GM19239 (cell line): ENCODE measurements at regions not wholly inside any gene's neighbourhood (a gene's known extent, or its start where the extent isn't known, plus 50 kb on each side); places are given as distances from the start of the nearest gene placed in this dataset.
A peak's percentile ranks its signal among the peaks of the same experiment; 100 is the strongest.

Experiments
- DNase-seq: peaks from one replicate; pipeline ENCODE4 v3.0.0; 2011; ENCODE audit warnings: low spot score; ENCODE audit not compliant: insufficient read length
- FAIRE-seq: peaks from 2 replicates; lab custom pipeline; 2011; peaks lifted over from hg19 to GRCh38; lab: Jason Lieb, UNC

DNA sequence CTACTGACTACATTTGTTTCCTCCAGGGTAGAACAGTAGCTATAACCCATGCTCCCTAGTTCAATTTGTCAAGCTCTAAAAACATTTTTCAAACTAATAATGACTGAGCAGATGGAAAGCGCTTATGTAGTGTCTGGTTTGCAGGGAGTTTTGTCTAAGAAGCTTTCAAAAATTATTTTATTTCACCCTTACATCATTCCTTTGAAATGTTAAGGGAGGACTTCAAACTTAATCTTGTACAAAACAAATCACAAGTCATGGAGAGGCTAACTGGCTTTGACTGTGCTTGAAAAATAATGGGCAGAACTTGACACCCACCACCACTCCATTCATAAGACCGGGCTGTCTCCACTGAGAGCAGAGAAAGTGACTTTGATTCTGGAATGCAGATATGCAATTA is 153.4 kb upstream of the QRFPR start:
- DNase-seq (no peak), FAIRE-seq (no peak)

DNA sequence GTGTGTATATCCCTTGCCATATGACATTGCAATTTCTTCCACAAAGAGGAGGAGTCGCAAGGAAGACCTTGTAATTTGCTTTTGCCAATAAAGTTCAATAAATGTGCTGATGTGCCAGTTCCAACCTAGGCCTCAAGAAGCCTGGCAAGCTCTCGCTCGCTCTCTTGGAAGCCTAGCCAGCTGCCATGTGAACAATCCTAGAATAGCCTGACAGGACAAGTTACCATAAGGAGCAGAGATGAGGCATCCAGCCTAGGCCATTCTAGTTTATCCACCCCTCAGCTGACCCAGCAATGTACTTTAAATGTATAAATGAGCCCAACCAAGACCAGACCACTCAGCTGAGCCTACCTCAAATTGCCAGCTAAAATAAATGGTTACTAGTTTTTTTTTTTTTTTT is 145.7 kb upstream of the QRFPR start:
- DNase-seq: no peak

DNA sequence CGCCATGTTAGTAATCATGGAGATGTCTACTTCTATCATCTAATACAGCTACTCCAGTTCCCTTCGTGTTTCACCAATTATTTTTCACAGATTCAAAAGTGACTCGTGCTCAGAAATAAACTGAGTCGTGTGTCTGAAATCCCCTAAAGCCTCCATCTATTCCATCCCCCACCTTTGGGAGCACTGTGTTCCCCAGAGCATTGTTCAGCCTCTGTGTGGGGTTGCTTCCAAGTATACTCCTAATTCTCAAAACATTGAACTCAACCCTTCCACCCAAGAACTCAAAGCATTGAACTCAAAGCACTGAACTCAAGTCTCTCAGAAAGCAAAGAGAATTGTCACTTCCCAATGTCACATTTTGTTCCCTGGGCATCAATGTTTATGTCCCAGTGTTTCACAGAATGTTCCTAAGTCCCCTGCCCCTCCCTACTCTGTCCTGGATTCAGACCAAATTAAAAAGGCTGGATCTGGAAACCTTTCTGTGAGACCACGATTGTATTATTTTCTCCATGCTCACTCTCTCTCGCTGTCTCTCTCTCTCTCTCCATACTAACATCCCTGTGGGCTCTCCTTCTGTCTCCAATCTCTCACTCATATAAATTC is 138.5 kb upstream of the QRFPR start:
- DNase-seq (no peak), FAIRE-seq (no peak)

More for the DNA sequence above, 145.7 kb upstream of the QRFPR start:
- no peak for FAIRE-seq

DNA sequence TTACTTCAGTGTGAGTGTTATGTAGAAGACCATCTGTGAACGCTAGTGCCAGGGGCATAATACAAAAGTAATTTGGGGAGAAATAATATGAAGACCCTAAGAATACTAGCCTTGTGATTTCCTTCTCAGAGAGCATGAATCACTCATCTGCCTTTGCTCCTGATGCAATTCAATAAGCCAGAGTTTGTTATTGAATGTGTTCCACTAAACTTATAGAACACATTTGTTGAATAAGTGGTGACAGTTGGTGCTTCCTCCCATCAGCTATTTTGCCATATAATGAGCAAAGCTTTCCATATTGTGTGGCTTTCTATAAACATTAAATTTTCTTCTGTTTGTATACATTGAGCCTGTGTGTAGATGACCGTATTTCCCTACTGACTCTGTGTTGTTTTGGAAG is 136.4 kb upstream of the QRFPR start:
- DNase-seq: no peak

DNA sequence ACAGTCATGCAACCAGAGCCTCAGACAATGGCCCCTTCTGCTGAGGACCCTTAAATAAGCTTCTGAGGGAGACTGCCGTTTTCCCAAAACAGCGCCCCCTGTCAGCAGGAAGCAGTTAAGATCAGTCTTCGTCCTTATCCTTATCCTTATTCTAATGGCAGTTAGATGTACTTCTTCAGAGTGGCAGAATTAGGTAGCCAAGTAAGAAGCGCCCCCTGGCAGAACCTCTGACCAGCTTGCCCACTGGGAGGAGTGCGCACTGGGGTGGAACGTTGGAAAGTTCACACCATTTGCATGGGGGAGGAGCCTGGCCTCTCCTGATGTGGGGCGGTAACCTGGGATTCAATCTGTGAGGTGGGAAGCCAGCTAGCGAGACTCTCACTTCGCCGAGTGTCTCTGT is 133.6 kb upstream of the QRFPR start:
- no peak for FAIRE-seq

More for the DNA sequence above, 136.4 kb upstream of the QRFPR start:
- FAIRE-seq: no peak

DNA sequence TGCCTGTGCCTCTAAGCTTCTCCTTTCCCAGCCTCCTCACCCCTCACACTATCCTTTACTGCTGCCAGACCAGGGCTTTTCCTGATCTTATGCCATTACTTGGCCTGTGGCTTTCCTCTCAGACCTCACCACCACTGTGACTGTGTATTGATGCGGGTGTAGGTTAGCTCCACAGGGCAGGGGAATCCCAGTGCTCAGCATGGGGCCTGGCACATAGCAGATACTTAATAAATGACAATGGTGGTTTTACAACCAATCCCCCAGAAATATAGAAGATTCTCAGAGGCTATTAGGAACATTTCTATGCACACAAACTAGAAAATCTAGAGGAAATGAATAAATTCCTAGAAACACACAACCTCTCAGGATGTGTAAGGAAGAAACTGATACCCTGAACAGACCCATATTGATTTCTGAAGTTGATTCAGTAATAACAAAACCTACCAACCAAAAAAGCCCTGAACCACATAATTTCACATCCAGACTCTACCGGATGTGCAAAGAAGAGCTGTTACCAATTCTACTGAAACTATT is 129.6 kb upstream of the QRFPR start:
- DNase-seq (no peak), FAIRE-seq (no peak)

More for the DNA sequence above, 133.6 kb upstream of the QRFPR start:
- DNase-seq: no peak

DNA sequence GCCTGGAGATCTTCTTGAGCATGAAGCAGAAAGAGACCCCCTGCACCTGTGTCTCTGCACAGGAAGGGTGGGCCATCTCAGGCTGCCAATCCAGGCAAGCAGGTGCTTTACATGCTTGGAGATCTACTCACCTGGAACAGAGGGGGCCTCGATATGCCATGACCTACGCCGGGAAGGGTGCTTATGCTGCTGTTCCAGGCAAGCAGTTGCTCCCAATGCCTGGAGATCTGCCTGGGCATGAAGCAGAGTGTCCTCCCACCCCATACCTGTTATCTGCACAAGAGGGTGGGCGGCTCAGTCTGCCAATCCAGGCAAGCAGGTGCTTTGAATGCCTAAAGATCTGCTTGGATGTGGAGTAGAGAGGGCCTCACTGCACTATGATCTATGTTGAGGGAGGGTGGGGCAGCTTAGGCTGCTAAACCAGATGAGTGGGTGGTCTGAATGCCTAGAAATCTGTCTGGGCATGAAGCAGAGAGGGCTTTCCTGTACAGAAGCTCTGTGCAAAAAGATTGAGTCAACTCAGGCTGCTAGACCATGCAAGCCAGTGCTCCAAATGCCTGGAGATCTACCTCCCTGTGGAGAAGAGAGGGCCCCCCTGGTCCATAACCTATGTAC is 104.5 kb upstream of the QRFPR start:
- no peak for FAIRE-seq
- no peak for DNase-seq

DNA sequence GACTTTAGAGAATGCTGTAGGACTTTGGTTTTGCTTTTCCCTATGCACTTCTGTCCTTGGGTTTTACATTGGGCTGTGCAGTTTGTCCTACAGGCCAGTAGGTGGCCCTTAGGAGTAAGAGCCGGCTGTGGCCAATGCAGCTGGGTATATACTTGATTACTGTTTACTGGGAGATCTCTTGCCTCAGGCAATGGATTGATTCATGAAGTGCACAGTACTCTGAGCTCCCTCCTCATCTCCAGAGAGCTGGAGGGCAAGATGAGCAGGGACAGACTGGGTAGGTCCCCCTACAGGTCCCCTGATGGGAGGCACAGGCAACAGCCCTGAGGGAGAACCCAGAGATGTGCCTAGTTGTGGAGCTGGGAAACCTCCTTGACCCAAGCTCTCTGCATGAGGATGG is 103.8 kb upstream of the QRFPR start:
- FAIRE-seq: no peak

DNA sequence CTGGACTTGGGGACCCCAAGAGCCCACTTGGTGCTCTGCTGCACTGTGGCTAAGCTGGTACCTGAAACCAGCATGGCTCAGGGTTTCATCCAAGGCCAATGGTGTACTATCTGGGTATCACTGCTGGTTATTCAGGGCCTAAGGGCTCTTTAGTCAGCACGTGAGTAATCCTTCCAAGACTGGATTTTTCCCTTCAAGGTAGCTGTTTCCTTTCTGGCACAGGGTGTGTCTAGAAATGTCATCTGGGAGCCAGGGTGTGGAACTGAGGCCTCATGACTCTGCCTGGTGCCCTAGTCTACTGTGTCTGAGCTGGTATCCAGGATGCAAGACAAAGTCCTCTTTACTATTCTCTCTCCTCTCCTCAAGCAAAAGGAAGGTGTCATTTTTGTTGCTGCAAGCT is 99.0 kb upstream of the QRFPR start:
- FAIRE-seq (no peak), DNase-seq (no peak)

More for the DNA sequence above, 103.8 kb upstream of the QRFPR start:
- DNase-seq: peak; percentile 14

DNA sequence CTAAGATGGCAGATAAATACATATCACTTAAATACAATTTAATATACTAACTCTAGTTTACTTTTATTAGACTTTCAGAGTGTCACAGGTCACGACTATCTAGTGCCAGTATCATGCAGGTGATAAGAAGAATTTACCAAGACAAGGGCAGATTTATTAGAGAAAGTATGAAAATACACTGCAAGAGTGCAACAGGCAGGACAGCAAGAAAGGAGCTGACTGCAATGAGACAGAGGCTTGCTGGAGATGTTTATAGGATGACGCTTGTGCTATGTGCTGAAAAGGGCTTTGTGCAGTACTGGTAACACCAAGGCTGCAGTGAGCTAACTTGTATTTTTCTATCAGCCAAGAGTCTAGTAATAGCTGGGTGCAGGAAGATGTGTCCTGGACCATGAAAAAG is 96.7 kb upstream of the QRFPR start:
- DNase-seq (no peak), FAIRE-seq (no peak)

DNA sequence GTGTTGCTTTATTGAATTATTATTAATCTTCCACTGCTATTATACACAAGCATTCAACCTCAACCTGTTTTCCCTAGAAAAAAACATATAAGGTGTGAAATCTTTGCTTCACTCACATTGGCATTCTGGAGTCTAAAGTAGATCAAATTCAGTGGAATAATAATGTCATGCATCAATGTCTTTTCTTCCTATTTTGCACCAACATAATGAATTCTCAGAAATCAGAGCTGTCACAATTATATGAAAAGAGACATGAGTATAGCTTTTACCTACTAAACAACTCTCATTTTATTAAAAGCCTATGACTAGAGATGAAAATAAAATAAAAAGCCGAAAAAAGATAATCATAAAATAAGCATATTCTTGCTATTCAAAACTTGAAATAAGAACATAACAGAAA is 96.3 kb upstream of the QRFPR start:
- DNase-seq (no peak), FAIRE-seq (no peak)

DNA sequence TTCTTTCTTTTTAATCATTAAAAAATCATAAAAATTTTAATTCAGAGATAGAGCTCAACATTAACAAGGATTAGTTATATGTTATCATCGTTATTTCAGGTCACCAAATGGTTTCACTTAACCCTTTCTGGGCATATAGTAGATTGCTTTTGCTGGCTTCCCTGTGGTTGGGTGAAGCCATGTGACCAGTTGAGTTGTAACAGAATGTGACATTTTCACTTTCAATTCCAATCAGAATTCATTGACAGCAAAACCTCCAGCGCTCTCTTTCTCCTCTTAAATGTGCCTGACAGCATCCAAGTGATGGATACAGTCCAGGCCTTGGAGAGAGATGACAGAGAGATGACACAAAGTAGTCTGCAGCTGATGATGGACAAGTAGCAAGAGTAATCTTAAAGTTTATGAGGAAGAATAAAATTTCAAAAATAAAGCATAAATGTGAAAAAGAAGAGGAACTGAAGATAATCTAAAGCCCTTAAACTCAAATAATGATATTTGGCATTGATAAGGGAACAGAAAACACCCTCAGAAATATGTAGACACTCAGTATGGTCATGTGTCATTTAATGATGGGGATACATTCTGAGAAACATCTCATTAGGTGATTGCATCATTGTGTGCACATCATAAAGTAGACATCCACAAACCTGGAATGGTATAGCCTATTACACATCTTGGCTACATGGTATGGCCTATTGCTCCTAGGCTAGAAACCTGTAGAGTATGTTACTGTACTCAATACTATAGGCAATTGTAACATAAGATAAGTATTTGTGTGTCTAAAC is 92.3 kb upstream of the QRFPR start:
- DNase-seq (no peak), FAIRE-seq (peak; percentile 76)

DNA sequence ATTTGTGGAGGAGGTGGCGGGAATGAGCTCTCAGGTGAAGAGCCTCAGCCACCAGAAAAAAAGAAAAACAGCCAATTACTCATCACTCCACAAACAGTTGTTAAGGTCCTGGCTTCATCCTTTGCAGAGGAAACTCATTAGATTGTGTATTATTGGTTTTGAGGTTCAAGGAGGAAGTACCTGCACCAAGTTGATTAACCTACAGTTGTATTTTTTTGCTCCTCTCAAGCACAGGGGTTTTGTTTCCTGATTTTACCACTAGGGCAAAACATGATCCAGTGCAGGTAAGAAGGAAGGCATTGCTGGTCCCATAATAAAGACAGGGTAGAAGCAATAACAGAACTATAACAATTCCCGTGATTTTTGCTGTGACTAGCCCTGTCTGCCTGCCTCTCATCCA is 84.0 kb upstream of the QRFPR start:
- no peak for DNase-seq
- no peak for FAIRE-seq

DNA sequence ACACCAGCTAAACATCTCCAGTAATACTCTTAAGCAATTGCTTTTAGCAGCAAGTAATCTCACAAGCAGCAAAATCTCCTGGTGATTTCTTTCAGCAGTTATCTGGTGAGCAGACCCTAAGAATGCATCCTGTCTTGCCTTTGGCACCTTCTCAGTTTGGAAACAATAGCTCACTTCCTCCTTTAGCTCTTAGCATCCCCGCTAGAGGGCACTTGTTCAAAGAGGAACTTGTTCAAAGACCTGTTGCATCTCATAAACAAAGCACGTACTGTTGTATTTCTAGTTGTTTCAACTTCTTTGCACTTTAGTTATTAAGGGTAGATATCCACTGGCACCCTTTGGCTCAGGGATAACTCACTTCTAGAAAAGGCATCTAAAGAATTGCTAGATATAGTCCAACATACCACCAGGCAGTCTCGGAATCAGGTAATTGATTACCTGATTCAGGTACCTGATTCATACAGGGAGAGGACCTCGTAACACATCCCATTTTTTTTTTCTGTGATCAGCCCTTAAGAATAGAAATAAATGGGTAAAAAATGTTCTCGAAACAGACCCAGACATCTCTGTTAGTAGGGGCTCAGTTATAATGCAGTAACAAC is 81.9 kb upstream of the QRFPR start:
- DNase-seq (peak; percentile 8), FAIRE-seq (peak; percentile 92)

DNA sequence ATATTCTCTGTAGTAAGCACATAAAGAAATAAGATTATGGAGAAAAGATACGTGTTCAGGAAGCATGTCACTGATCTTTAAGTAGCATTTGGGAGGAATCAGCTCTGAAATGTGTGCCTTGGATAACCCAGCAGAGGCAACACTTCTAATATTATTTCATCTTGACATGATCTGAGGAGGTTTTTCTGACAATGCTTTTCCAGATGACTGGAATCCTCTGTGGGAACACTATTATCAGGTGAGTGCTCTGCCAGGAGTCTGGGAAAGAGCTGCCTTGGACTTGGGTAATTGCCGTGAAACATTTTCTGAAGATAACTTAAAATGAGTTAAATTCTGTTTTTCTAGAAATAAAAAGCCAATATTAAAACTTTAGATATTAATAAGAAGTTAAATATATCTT is 78.2 kb upstream of the QRFPR start:
- no peak for DNase-seq
- no peak for FAIRE-seq

DNA sequence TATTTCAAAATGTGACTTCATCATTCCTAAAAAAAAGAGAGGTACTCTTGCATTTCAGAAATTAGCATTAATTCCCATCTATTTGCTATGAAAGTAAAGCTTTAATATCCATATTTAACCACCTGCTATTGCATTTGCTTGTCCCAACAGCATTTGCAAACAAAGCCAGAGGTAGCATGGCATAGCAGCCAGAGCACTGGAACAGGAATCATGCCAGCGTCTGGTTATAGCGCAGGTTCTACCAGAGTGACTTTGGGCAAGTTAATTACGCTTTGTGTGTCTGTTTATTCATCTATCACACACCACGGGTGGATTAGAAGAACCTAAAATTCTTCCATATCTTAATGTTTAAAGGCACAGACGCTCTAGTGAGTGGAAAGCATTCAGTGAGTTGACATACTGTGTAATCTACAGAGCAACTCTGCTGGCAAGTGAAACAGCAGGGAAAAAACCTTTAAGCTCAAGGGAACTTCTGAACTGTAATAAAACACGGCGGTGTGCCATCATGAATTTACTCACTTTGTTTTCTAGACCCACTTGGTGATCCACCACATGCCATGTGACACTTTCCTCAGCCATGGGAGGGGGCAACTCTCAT is 76.6 kb upstream of the QRFPR start:
- DNase-seq (no peak), FAIRE-seq (no peak)

DNA sequence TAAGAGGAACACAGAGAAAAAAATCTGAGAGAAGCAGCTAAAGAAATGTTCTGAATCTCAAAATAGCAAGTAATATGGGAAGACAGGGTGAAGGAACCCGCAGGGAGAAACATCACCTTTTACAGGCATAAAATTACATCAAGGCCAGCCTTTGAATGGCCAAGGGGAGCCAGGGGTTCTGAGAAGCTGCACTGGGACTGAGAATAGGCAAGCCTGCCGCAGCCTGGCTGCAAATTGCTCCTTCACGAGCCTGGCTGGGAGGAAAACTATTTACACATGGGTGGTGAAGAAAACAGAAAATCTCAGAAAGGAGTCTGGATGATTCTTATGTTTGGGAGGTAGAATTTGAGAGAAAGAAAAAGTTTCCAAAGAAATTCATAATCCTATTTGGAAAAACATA is 74.5 kb upstream of the QRFPR start:
- FAIRE-seq (no peak), DNase-seq (no peak)

DNA sequence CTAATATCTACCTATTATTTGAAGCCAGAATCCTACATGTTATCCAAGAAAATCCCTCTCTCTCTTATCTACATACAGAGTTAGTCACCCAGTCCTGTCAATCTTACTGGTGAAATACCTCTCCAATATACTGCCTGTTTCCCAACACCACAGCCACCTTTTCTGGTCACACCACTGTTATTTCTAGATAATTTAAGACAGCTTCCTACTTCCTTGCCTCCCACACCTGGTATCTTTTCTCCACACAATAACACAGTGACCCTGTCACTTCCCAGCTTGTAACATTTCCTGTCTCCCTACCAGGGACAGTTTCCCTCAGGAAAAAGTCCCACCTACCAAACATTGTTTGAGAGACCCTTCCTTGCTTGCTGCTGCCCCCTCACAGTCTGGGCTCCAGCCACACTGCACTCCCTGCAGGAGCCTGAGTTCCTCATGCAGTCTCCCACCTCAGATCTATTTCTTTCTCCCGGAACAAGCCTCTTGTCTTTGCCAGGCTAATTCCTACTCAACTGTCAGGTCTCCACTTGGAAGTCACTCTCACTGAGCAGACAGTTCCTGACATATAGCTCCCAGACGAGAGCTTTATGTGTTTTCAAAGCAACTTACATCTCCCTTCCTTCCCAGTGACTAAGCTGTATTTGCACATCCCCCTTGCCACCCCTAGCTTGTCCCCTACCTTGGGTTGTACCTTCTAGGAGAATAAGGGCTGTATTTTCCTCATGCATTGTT is 73.6 kb upstream of the QRFPR start:
- FAIRE-seq: no peak

DNA sequence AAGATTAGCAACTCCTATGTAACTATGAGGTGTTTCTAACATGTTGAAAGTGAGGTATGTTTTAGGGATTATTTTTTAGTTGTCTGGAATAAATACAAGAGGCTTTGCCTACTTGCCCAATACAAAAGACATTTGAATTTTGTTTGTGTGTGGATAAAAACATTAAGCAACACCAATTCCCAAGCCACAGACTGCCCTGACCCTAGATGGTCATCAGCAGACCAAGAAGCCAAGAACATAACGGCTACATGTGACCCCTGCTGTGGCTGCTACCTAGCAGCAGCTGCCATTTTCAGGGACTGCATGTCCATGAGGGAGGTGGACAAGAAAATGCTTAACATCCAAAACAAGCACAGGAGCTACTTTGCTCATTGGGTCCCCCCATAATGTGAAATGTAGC is 70.5 kb upstream of the QRFPR start:
- no peak for DNase-seq
- no peak for FAIRE-seq

More for the DNA sequence above, 73.6 kb upstream of the QRFPR start:
- DNase-seq: no peak

DNA sequence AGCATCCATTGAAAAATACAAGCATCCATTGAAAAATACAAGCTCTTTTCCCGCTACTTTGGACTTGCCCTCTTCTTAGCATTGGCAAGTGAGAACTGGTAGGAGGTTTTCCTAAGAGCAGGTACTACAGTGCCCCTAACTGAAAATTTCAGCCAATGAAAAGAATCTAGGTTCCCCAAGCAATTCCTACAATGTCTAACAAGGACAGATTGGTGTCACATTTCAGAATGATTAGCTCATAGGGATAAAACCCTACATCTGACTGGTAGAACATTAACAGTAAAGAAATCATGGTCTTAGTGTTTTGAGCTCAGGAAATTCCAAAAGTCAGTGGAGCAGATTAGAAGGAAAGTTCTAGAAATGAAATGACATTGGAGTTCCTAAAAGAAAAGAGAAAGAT is 68.6 kb upstream of the QRFPR start:
- DNase-seq (no peak), FAIRE-seq (no peak)
